ENCODE measurements at regions not wholly inside any gene's neighbourhood (a gene's known extent, or its start where the extent isn't known, plus 50 kb on each side); places are given as distances from the start of the nearest gene placed in this dataset.
"Not testable (repeated sequence)": the region's sequence is repeated elsewhere in the genome, so short reads cannot be mapped to it uniquely, and the experiment has no call there.

DNA sequence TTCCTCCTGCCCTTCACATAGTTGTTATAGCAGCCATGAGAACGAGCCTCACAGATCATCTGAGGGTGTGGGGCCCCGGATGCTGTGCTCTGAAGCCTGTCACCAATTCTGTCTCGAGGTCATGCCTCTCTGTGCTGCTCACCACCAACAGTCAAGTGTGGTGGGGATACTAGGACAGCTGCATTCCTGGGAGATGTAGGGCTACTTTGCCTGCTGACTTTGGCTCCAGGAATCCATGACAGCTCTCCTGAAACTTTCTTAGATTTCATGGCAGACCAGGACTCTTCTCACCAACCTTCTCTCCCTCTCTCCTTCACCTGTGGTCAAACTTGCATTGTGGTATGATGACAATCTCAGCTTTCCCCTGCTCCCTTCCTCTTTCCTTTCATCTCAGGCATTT lies 395.9 kb downstream of the PSAT1 start:
- H3K27me3 ChIP-seq (ENCODE audit: control insufficient read depth, insufficient read depth, low read length, poor library complexity, severe bottlenecking), result no peaks in the 10 kb centered on the region
- WGBS, 2 experiments, result 91 to 93% methylated on average over 3 of the region's 3 CpGs
- H3K36me3 ChIP-seq (ENCODE audit: control insufficient read depth, insufficient read depth, low read length), result no peaks in the 10 kb centered on the region
- no peak overlapping the region for H3K27ac ChIP-seq (ENCODE audit: insufficient read depth, low read depth, low read length, poor library complexity, severe bottlenecking)
- H3K4me3 ChIP-seq (ENCODE audit: insufficient read depth, low read depth, low read length), result no peak overlapping the region
- no peaks in the 10 kb centered on the region for H3K4me1 ChIP-seq (ENCODE audit: control insufficient read depth, insufficient read depth, low read length)
- H3K9me3 ChIP-seq (ENCODE audit: control insufficient read depth, low read length), result no peaks in the 10 kb centered on the region

- Histone ChIP-seq H3K4me3 (ENCODE audit: insufficient read depth, low read depth, low read length) (no peak overlapping the region), H3K27ac (ENCODE audit: insufficient read depth, low read depth, low read length, poor library complexity, severe bottlenecking) (no peak overlapping the region), H3K36me3 (ENCODE audit: control insufficient read depth, insufficient read depth, low read length) (no peaks in the 10 kb centered on the region), H3K4me1 (ENCODE audit: control insufficient read depth, insufficient read depth, low read length) (no peaks in the 10 kb centered on the region), H3K9me3 (ENCODE audit: control insufficient read depth, low read length) (no peaks in the 10 kb centered on the region), H3K27me3 (ENCODE audit: control insufficient read depth, insufficient read depth, low read length, poor library complexity, severe bottlenecking) (no peaks in the 10 kb centered on the region)
- 88 to 97% methylated on average over 7 of the region's 7 CpGs for WGBS, 2 experiments
Measured at GRCh38 chr9:78694974-78695373, 398.0 kb downstream of the PSAT1 start.

GRCh38 chr9:78695519-78695918 lies 398.6 kb downstream of the PSAT1 start:
- H3K27me3 ChIP-seq (ENCODE audit: control insufficient read depth, insufficient read depth, low read length, poor library complexity, severe bottlenecking), result no peaks in the 10 kb centered on the region
- no peaks in the 10 kb centered on the region for H3K9me3 ChIP-seq (ENCODE audit: control insufficient read depth, low read length)
- H3K27ac ChIP-seq (ENCODE audit: insufficient read depth, low read depth, low read length, poor library complexity, severe bottlenecking), result no peak overlapping the region
- no peaks in the 10 kb centered on the region for H3K4me1 ChIP-seq (ENCODE audit: control insufficient read depth, insufficient read depth, low read length)
- no peak overlapping the region for H3K4me3 ChIP-seq (ENCODE audit: insufficient read depth, low read depth, low read length)
- H3K36me3 ChIP-seq (ENCODE audit: control insufficient read depth, insufficient read depth, low read length), result no peaks in the 10 kb centered on the region
- WGBS, 2 experiments, result 59 to 78% methylated on average over 5 of the region's 5 CpGs

DNA sequence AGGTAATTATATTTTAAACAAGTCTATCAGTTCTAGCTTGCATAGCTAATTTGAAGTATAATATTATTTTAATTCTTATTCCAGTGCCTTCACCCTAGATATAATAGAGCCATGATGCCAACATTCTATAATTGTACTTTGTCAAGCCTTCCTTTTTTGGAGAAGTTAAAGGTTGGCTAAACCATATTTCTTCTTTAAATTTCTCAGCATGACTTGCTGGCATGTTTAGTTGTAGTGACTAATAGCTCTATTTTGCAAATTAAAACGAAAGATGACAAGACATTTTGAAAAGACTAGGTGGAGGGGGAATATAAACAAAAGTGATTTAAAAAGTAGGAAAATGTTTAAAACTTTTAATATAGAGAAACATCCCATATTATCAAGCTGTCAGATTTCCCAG lies 400.7 kb downstream of the PSAT1 start:
- WGBS, 2 experiments, result 100% methylated on average over 1 of the region's 1 CpG; no CpG with 5 or more reads in 1 of the 2 experiments
- Histone ChIP-seq H3K9me3 (ENCODE audit: control insufficient read depth, low read length) (no peaks in the 10 kb centered on the region), H3K36me3 (ENCODE audit: control insufficient read depth, insufficient read depth, low read length) (no peaks in the 10 kb centered on the region), H3K27ac (ENCODE audit: insufficient read depth, low read depth, low read length, poor library complexity, severe bottlenecking) (no peak overlapping the region), H3K27me3 (ENCODE audit: control insufficient read depth, insufficient read depth, low read length, poor library complexity, severe bottlenecking) (no peaks in the 10 kb centered on the region), H3K4me1 (ENCODE audit: control insufficient read depth, insufficient read depth, low read length) (no peaks in the 10 kb centered on the region), H3K4me3 (ENCODE audit: insufficient read depth, low read depth, low read length) (no peak overlapping the region)

GRCh38 chr9:78698371-78698770 lies 401.4 kb downstream of the PSAT1 start:
- H3K4me3 ChIP-seq (ENCODE audit: insufficient read depth, low read depth, low read length), result no peak overlapping the region
- H3K27ac ChIP-seq (ENCODE audit: insufficient read depth, low read depth, low read length, poor library complexity, severe bottlenecking), result no peak overlapping the region
- no peaks in the 10 kb centered on the region for H3K27me3 ChIP-seq (ENCODE audit: control insufficient read depth, insufficient read depth, low read length, poor library complexity, severe bottlenecking)
- H3K36me3 ChIP-seq (ENCODE audit: control insufficient read depth, insufficient read depth, low read length), result no peaks in the 10 kb centered on the region
- H3K9me3 ChIP-seq (ENCODE audit: control insufficient read depth, low read length), result no peaks in the 10 kb centered on the region
- 93% methylated on average over 2 of the region's 2 CpGs; no CpG with 5 or more reads in 1 of the 2 experiments for WGBS, 2 experiments
- H3K4me1 ChIP-seq (ENCODE audit: control insufficient read depth, insufficient read depth, low read length), result no peaks in the 10 kb centered on the region

- not testable (repeated sequence) for H3K27me3 ChIP-seq (ENCODE audit: control insufficient read depth, insufficient read depth, low read length, poor library complexity, severe bottlenecking); H3K9me3 ChIP-seq (ENCODE audit: control insufficient read depth, low read length); H3K4me3 ChIP-seq (ENCODE audit: insufficient read depth, low read depth, low read length); H3K27ac ChIP-seq (ENCODE audit: insufficient read depth, low read depth, low read length, poor library complexity, severe bottlenecking); H3K4me1 ChIP-seq (ENCODE audit: control insufficient read depth, insufficient read depth, low read length); H3K36me3 ChIP-seq (ENCODE audit: control insufficient read depth, insufficient read depth, low read length)
- WGBS, 2 experiments, result 89 to 96% methylated on average over 3 of the region's 3 CpGs
Measured at GRCh38 chr9:78699217-78699616, 402.3 kb downstream of the PSAT1 start.

GRCh38 chr9:78704153-78704552 lies 407.2 kb downstream of the PSAT1 start:
- H3K27ac ChIP-seq (ENCODE audit: insufficient read depth, low read depth, low read length, poor library complexity, severe bottlenecking); H3K4me1 ChIP-seq (ENCODE audit: control insufficient read depth, insufficient read depth, low read length); H3K27me3 ChIP-seq (ENCODE audit: control insufficient read depth, insufficient read depth, low read length, poor library complexity, severe bottlenecking); H3K36me3 ChIP-seq (ENCODE audit: control insufficient read depth, insufficient read depth, low read length); H3K4me3 ChIP-seq (ENCODE audit: insufficient read depth, low read depth, low read length); H3K9me3 ChIP-seq (ENCODE audit: control insufficient read depth, low read length): not testable (repeated sequence)
- WGBS, 2 experiments, result 89% methylated on average over 4 of the region's 4 CpGs

DNA sequence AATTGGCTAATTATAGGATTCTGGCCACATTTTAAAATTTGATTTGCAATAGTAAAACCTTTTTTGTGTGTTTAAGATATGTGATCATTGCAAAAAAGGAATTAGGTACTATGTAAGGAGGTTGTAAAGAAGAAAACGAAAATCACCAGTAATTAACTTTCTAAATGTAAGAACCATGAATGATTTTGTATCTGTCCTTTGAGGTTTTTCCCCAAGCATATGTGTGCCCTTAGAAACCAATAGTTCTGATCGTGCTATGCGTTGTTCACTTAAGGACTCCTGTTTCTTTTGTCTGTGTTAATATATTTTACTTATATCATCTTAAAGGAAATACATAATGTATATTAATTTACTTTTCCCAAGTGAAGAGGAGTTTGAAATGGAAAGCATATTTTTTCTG lies 410.2 kb downstream of the PSAT1 start:
- Histone ChIP-seq H3K4me1 (ENCODE audit: control insufficient read depth, insufficient read depth, low read length) (no peaks in the 10 kb centered on the region), H3K27me3 (ENCODE audit: control insufficient read depth, insufficient read depth, low read length, poor library complexity, severe bottlenecking) (no peaks in the 10 kb centered on the region), H3K36me3 (ENCODE audit: control insufficient read depth, insufficient read depth, low read length) (no peaks in the 10 kb centered on the region), H3K4me3 (ENCODE audit: insufficient read depth, low read depth, low read length) (no peak overlapping the region), H3K9me3 (ENCODE audit: control insufficient read depth, low read length) (no peaks in the 10 kb centered on the region), H3K27ac (ENCODE audit: insufficient read depth, low read depth, low read length, poor library complexity, severe bottlenecking) (no peak overlapping the region)
- WGBS, 2 experiments, result 96 to 100% methylated on average over 1 to 3 of the region's 3 CpGs

DNA sequence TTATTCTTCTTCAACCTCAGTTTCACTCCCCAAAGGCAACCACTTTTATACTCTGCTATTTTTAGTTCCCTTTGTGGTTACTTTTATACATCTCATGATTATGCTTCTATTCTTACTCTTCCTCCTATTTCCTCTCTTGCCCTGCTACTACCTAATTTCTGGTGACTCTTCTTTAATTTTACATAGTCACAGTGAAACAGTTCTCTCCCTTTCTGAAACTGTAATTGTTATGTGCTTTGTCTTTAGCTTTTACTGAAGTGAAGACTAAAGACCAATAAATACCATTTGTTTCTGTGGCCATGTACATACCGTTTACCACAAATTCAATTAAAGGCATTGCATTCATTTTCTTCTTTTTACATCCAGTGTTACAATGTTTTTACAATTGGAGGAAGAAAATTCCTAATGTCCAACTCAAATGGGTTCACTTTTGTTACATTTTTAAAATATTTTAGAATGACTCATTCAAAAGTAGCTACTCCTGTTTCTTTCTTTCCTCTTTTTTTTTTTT lies 410.6 kb downstream of the PSAT1 start:
- H3K27ac ChIP-seq (ENCODE audit: insufficient read depth, low read depth, low read length, poor library complexity, severe bottlenecking), result no peak overlapping the region
- no peak overlapping the region for H3K4me3 ChIP-seq (ENCODE audit: insufficient read depth, low read depth, low read length)
- H3K27me3 ChIP-seq (ENCODE audit: control insufficient read depth, insufficient read depth, low read length, poor library complexity, severe bottlenecking), result no peaks in the 10 kb centered on the region
- no peaks in the 10 kb centered on the region for H3K4me1 ChIP-seq (ENCODE audit: control insufficient read depth, insufficient read depth, low read length)
- 85 to 89% methylated on average over 1 of the region's 1 CpG for WGBS, 2 experiments
- no peaks in the 10 kb centered on the region for H3K9me3 ChIP-seq (ENCODE audit: control insufficient read depth, low read length)
- no peaks in the 10 kb centered on the region for H3K36me3 ChIP-seq (ENCODE audit: control insufficient read depth, insufficient read depth, low read length)

GRCh38 chr9:78712903-78713613 lies 416.1 kb downstream of the PSAT1 start:
- no peaks in the 10 kb centered on the region for H3K4me1 ChIP-seq (ENCODE audit: control insufficient read depth, insufficient read depth, low read length)
- 74 to 78% methylated on average over 3 to 4 of the region's 4 CpGs for WGBS, 2 experiments
- no peaks in the 10 kb centered on the region for H3K36me3 ChIP-seq (ENCODE audit: control insufficient read depth, insufficient read depth, low read length)
- no peaks in the 10 kb centered on the region for H3K9me3 ChIP-seq (ENCODE audit: control insufficient read depth, low read length)
- H3K27me3 ChIP-seq (ENCODE audit: control insufficient read depth, insufficient read depth, low read length, poor library complexity, severe bottlenecking), result no peaks in the 10 kb centered on the region
- no peak overlapping the region for H3K27ac ChIP-seq (ENCODE audit: insufficient read depth, low read depth, low read length, poor library complexity, severe bottlenecking)
- no peak overlapping the region for H3K4me3 ChIP-seq (ENCODE audit: insufficient read depth, low read depth, low read length)
